Uterus (tissue), 2 donors: ENCODE measurements at regions not wholly inside any gene's neighbourhood (a gene's known extent, or its start where the extent isn't known, plus 50 kb on each side); places are given as distances from the start of the nearest gene placed in this dataset.

Experiments used
- POLR2A ChIP-seq, 2 donors: fragments of 450-650 bp; IDR thresholded peaks; one replicate each; pipeline ENCODE4 v1.6.1; 2016; ENCODE audit warnings: antibody characterized with exemption in 2 of 2, mild to moderate bottlenecking in 1 of 2, moderate library complexity in 1 of 2
- TF ChIP-seq, protein P1 (sequence below), 4 experiments: fragments of 200-600 bp in 2 of 4; fragments of 450-650 bp in 2 of 4; sonication (generic) in 2 of 4; IDR thresholded peaks; one replicate each; pipeline ENCODE4 v1.5.1; 2016 to 2019; ENCODE audit warnings: antibody characterized with exemption in 4 of 4, mild to moderate bottlenecking in 2 of 4, moderate library complexity in 1 of 4

DNA sequence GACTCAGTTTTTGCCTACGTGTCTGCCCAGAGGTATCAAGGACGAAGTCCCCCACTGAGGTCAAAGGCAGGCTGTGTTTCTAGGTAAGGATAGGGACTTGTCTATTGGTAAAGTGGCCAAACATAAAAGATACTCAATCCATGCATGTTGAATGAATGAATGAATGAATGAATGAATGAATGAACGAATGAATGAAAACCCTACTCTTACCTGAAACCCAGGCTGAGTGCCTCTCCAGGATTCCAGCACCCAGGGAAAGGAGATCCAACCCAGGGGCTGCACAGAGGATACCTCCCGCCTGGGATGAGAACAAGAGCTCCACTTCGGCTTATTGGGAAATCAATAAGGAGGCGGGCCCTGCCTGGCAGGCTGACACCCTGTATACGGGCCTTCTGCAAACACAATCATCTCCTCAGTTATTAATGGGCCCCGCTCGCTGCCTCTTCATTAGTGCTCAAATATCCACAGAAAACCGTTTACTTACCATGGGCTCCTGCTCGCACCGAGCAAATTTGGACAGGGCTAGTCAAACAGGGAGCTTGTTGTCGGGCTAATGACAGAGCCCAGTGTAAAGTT lies 177.4 kb downstream of the BUD13 start:
- TF ChIP-seq, protein P1, sequence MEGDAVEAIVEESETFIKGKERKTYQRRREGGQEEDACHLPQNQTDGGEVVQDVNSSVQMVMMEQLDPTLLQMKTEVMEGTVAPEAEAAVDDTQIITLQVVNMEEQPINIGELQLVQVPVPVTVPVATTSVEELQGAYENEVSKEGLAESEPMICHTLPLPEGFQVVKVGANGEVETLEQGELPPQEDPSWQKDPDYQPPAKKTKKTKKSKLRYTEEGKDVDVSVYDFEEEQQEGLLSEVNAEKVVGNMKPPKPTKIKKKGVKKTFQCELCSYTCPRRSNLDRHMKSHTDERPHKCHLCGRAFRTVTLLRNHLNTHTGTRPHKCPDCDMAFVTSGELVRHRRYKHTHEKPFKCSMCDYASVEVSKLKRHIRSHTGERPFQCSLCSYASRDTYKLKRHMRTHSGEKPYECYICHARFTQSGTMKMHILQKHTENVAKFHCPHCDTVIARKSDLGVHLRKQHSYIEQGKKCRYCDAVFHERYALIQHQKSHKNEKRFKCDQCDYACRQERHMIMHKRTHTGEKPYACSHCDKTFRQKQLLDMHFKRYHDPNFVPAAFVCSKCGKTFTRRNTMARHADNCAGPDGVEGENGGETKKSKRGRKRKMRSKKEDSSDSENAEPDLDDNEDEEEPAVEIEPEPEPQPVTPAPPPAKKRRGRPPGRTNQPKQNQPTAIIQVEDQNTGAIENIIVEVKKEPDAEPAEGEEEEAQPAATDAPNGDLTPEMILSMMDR (IDR thresholded peaks at IDR 0.05): no peak
- no peak for TF ChIP-seq POLR2A (IDR thresholded peaks at IDR 0.05)
